A549 (cell line): ENCODE measurements at regions not wholly inside any gene's neighbourhood (a gene's known extent, or its start where the extent isn't known, plus 50 kb on each side); places are given as distances from the start of the nearest gene placed in this dataset.

Source experiments
- ATAC-seq, 2 experiments: fragments of 200-7000 bp in 1 of 2; fragments of >200 bp in 1 of 2; cut with Nextera tagmentation in 1 of 2; cut with Tn5 transposase in 1 of 2; 3 replicates each; pipeline versions ENCODE4 v1.8.0 to v1.9.1; 2018 to 2020; ENCODE audit warnings: mild to moderate bottlenecking in 1 of 2, moderate library complexity in 1 of 2
- CTCF ChIA-PET: fragments of 300-600 bp; sonication (Branson Sonifier 250); formaldehyde crosslinking; extraction: SDS; loops from one replicate; lab custom pipeline; 2021; ENCODE audit warnings: antibody characterized with exemption, inconsistent platforms; lab: Yijun Ruan, JAX
- POLR2A ChIA-PET: fragments of 350-600 bp; formaldehyde crosslinking; extraction: SDS; loops from one replicate; lab custom pipeline; 2021; ENCODE audit warnings: antibody characterized with exemption, inconsistent platforms; lab: Yijun Ruan, JAX
- DNase-seq, 2 experiments: peaks; one replicate each; pipeline versions ENCODE4 v3.0.0 to v3.0.0-alpha.2; 2011 to 2016; ENCODE audit warnings: low read depth in 1 of 2, low spot score in 1 of 2
- FAIRE-seq: peaks from 2 replicates; lab custom pipeline; 2011; peaks lifted over from hg19 to GRCh38; lab: Jason Lieb, UNC
- H3K27ac ChIP-seq, 2 experiments: fragments of >200 bp; sonication (Bioruptor Twin); formaldehyde crosslinking; 3 replicates each; pipeline ENCODE4 v1.5.1; 2016 to 2017
- H3K4me1 ChIP-seq: fragments of >200 bp; sonication (Bioruptor Twin); formaldehyde crosslinking; 3 replicates; pipeline ENCODE4 v1.6.1; 2016
- H3K4me2 ChIP-seq: fragments of >200 bp; sonication (Bioruptor Twin); formaldehyde crosslinking; 3 replicates; pipeline ENCODE4 v1.6.1; 2016
- H3K4me3 ChIP-seq: fragments of >200 bp; sonication (Bioruptor Twin); formaldehyde crosslinking; 3 replicates; pipeline ENCODE4 v1.5.1; 2016
- H3K9me3 ChIP-seq: fragments of >200 bp; sonication (Bioruptor Twin); formaldehyde crosslinking; 3 replicates; pipeline ENCODE4 v1.6.1; 2016
- BHLHE40 ChIP-seq: IDR thresholded peaks from 2 replicates; pipeline ENCODE4 v1.6.1; 2012; ENCODE audit warnings: low read depth, low read length, inconsistent platforms
- CBX8 ChIP-seq: fragments of 200-600 bp; sonication (generic); IDR thresholded peaks from 2 replicates; pipeline ENCODE4 v1.6.1; 2016
- EHMT2 ChIP-seq: fragments of 200-600 bp; sonication (generic); IDR thresholded peaks from 2 replicates; pipeline ENCODE4 v1.6.1; 2016; ENCODE audit warnings: antibody characterized with exemption, low read depth, mild to moderate bottlenecking, moderate library complexity
- ESRRA ChIP-seq: fragments of 150-350 bp; IDR thresholded peaks from 2 replicates; pipeline ENCODE4 v1.6.1; 2014; ENCODE audit warnings: mild to moderate bottlenecking, low read length, borderline replicate concordance
- FOXS1 ChIP-seq: fragments of 250-450 bp; sonication (Bioruptor Pico); IDR thresholded peaks from 2 replicates; pipeline ENCODE4 v1.5.0; 2020; ENCODE audit warnings: mild to moderate bottlenecking, moderate library complexity
- HDAC2 ChIP-seq: fragments of 200-600 bp; sonication (generic); IDR thresholded peaks from 2 replicates; pipeline ENCODE4 v1.6.1; 2016
- JUN ChIP-seq, 2 experiments: fragments of >200 bp; sonication (Bioruptor Twin); formaldehyde crosslinking; IDR thresholded peaks; 2 replicates in 1 of 2; 3 replicates in 1 of 2; pipeline ENCODE4 v1.6.1; 2016 to 2017
- KDM5A ChIP-seq: fragments of 200-600 bp; sonication (generic); IDR thresholded peaks from 2 replicates; pipeline ENCODE4 v1.6.1; 2016; ENCODE audit warnings: antibody characterized with exemption, mild to moderate bottlenecking
- MAFK ChIP-seq: fragments of 450-650 bp; IDR thresholded peaks from 2 replicates; pipeline ENCODE4 v1.6.1; 2014; ENCODE audit not compliant: partially characterized antibody
- MAZ ChIP-seq: fragments of 150-350 bp; IDR thresholded peaks from 2 replicates; pipeline ENCODE4 v1.6.1; 2014; ENCODE audit warnings: antibody characterized with exemption, low read depth, low read length, borderline replicate concordance
- NFE2L2 ChIP-seq: fragments of 150-350 bp; conservative IDR thresholded peaks from 2 replicates; pipeline ENCODE4 v1.6.1; 2014; ENCODE audit warnings: low read length
- NR3C1 ChIP-seq: fragments of >200 bp; sonication (Bioruptor Twin); formaldehyde crosslinking; IDR thresholded peaks from 3 replicates; pipeline ENCODE4 v1.6.1; 2017
- RAD21 ChIP-seq, 2 experiments: fragments of >200 bp in 1 of 2; sonication (Bioruptor Twin) in 1 of 2; formaldehyde crosslinking in 1 of 2; IDR thresholded peaks in 1 of 2; conservative IDR thresholded peaks in 1 of 2; 2 replicates in 1 of 2; 3 replicates in 1 of 2; pipeline ENCODE4 v1.6.1; 2012 to 2018; ENCODE audit warnings: inconsistent platforms in 1 of 2
- RCOR1 ChIP-seq: fragments of 150-350 bp; IDR thresholded peaks from 2 replicates; pipeline ENCODE4 v1.6.1; 2014; ENCODE audit warnings: antibody characterized with exemption, low read length, low read depth
- RNF2 ChIP-seq: fragments of 200-600 bp; sonication (generic); IDR thresholded peaks from 2 replicates; pipeline ENCODE4 v1.6.1; 2016; ENCODE audit warnings: low read depth, mild to moderate bottlenecking, antibody characterized with exemption, moderate library complexity, borderline replicate concordance
- SREBF2 ChIP-seq: fragments of 450-650 bp; IDR thresholded peaks from 2 replicates; pipeline ENCODE4 v1.6.1; 2014; ENCODE audit warnings: mild to moderate bottlenecking, moderate library complexity
- TFCP2L1 ChIP-seq: fragments of 250-450 bp; sonication (Bioruptor Pico); IDR thresholded peaks from 2 replicates; pipeline ENCODE4 v1.5.0; 2021; ENCODE audit warnings: mild to moderate bottlenecking
- TP53 ChIP-seq: fragments of 250-450 bp; sonication (Bioruptor Pico); IDR thresholded peaks from 2 replicates; pipeline ENCODE4 v1.5.0; 2021; ENCODE audit warnings: mild to moderate bottlenecking, moderate library complexity
- ZC3H11A ChIP-seq: fragments of 450-650 bp; IDR thresholded peaks from 2 replicates; pipeline ENCODE4 v1.6.1; 2014; ENCODE audit warnings: antibody characterized with exemption, mild to moderate bottlenecking
- ZNF302 ChIP-seq: fragments of 250-450 bp; sonication (Bioruptor Pico); IDR thresholded peaks from 2 replicates; pipeline ENCODE4 v1.9.0; 2021; ENCODE audit warnings: inconsistent platforms, mild to moderate bottlenecking, moderate library complexity
- WGBS: methylation state at CpG from one replicate; pipeline ENCODE4 v1.1.6; 2017; ENCODE audit errors: missing lambda C conversion rate; 5-methylcytosine and 5-hydroxymethylcytosine counted together
- TF ChIP-seq, protein P1 (sequence below): fragments of 450-650 bp; IDR thresholded peaks from 2 replicates; pipeline ENCODE4 v1.6.1; 2014; ENCODE audit warnings: antibody characterized with exemption
- TF ChIP-seq, protein P2 (sequence below): fragments of >200 bp; sonication (Bioruptor Twin); formaldehyde crosslinking; IDR thresholded peaks from 3 replicates; pipeline ENCODE4 v1.5.1; 2016
- TF ChIP-seq, protein P3 (sequence below): fragments of >200 bp; sonication (Bioruptor Twin); formaldehyde crosslinking; IDR thresholded peaks from 3 replicates; pipeline ENCODE4 v1.6.1; 2016
- TF ChIP-seq, protein P4 (sequence below): IDR thresholded peaks from 2 replicates; pipeline ENCODE4 v1.6.1; 2012; ENCODE audit warnings: low read depth, borderline replicate concordance
- TF ChIP-seq, protein P5 (sequence below): IDR thresholded peaks from 2 replicates; pipeline ENCODE4 v1.6.1; 2012
- TF ChIP-seq, protein P6 (sequence below): fragments of 150-350 bp; IDR thresholded peaks from 2 replicates; pipeline ENCODE4 v1.6.1; 2014; ENCODE audit warnings: low read depth, mild to moderate bottlenecking, low read length

DNA sequence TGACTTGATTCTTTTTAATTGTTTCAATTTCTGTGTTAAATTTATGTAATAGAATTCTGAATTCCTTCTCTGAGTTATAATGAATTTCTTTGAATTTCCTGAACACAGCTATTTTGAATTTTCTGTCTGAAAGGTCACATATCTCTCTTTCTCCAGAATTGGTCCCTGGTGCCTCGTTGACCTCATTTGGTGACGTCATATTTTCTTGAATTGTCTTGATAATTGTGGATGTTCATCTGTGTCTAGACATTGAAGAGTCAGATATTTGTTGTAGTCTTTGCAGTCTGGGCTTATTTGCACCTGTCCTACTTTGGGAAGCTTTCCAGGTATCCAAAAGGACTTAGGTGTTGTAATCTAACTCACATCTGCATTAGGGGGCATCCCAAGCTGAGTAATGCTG is 111.4 kb upstream of the LRRTM4 start:
- no peak for FAIRE-seq
- no peak for DNase-seq
- Histone ChIP-seq H3K27ac (no peak overlapping the region), H3K9me3 (peaks cover 24% of the 10 kb centered on the region; the same call in 2 of the 3 replicates), H3K4me3 (no peak overlapping the region)
- WGBS: 2% methylated on average over 2 of the region's 2 CpGs
- ChIA-PET POLR2A (no interaction called here), CTCF (no interaction called here)
- TF ChIP-seq JUN (IDR thresholded peaks at IDR 0.05) (no peak), MAFK (no peak), ESRRA (no peak), RCOR1 (no peak), KDM5A (no peak), FOXS1 (no peak), CBX8 (no peak), SREBF2 (no peak), BHLHE40 (no peak), EHMT2 (no peak), TP53 (CRISPR knock-in tag) (no peak), RNF2 (no peak), ZC3H11A (no peak), RAD21 (conservative IDR thresholded peaks at IDR 0.05 in 1 of 2, IDR thresholded peaks at IDR 0.05 in 1 of 2) (no peak)
- TF ChIP-seq, protein P1, sequence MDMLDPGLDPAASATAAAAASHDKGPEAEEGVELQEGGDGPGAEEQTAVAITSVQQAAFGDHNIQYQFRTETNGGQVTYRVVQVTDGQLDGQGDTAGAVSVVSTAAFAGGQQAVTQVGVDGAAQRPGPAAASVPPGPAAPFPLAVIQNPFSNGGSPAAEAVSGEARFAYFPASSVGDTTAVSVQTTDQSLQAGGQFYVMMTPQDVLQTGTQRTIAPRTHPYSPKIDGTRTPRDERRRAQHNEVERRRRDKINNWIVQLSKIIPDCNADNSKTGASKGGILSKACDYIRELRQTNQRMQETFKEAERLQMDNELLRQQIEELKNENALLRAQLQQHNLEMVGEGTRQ: no peak
- TF ChIP-seq, protein P2, sequence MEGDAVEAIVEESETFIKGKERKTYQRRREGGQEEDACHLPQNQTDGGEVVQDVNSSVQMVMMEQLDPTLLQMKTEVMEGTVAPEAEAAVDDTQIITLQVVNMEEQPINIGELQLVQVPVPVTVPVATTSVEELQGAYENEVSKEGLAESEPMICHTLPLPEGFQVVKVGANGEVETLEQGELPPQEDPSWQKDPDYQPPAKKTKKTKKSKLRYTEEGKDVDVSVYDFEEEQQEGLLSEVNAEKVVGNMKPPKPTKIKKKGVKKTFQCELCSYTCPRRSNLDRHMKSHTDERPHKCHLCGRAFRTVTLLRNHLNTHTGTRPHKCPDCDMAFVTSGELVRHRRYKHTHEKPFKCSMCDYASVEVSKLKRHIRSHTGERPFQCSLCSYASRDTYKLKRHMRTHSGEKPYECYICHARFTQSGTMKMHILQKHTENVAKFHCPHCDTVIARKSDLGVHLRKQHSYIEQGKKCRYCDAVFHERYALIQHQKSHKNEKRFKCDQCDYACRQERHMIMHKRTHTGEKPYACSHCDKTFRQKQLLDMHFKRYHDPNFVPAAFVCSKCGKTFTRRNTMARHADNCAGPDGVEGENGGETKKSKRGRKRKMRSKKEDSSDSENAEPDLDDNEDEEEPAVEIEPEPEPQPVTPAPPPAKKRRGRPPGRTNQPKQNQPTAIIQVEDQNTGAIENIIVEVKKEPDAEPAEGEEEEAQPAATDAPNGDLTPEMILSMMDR: no peak
- TF ChIP-seq, protein P3, sequence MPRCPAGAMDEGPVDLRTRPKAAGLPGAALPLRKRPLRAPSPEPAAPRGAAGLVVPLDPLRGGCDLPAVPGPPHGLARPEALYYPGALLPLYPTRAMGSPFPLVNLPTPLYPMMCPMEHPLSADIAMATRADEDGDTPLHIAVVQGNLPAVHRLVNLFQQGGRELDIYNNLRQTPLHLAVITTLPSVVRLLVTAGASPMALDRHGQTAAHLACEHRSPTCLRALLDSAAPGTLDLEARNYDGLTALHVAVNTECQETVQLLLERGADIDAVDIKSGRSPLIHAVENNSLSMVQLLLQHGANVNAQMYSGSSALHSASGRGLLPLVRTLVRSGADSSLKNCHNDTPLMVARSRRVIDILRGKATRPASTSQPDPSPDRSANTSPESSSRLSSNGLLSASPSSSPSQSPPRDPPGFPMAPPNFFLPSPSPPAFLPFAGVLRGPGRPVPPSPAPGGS: no peak
- TF ChIP-seq, protein P4, sequence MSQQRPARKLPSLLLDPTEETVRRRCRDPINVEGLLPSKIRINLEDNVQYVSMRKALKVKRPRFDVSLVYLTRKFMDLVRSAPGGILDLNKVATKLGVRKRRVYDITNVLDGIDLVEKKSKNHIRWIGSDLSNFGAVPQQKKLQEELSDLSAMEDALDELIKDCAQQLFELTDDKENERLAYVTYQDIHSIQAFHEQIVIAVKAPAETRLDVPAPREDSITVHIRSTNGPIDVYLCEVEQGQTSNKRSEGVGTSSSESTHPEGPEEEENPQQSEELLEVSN: no peak
- TF ChIP-seq, protein P5, sequence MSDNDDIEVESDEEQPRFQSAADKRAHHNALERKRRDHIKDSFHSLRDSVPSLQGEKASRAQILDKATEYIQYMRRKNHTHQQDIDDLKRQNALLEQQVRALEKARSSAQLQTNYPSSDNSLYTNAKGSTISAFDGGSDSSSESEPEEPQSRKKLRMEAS: no peak
- TF ChIP-seq, protein P6, sequence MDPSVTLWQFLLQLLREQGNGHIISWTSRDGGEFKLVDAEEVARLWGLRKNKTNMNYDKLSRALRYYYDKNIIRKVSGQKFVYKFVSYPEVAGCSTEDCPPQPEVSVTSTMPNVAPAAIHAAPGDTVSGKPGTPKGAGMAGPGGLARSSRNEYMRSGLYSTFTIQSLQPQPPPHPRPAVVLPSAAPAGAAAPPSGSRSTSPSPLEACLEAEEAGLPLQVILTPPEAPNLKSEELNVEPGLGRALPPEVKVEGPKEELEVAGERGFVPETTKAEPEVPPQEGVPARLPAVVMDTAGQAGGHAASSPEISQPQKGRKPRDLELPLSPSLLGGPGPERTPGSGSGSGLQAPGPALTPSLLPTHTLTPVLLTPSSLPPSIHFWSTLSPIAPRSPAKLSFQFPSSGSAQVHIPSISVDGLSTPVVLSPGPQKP: no peak
- TF ChIP-seq, all 56 proteins: peak for 0
- no peak for ATAC-seq
- Histone ChIP-seq H3K4me2 (no peak overlapping the region), H3K4me1 (no peaks in the 10 kb centered on the region)

DNA sequence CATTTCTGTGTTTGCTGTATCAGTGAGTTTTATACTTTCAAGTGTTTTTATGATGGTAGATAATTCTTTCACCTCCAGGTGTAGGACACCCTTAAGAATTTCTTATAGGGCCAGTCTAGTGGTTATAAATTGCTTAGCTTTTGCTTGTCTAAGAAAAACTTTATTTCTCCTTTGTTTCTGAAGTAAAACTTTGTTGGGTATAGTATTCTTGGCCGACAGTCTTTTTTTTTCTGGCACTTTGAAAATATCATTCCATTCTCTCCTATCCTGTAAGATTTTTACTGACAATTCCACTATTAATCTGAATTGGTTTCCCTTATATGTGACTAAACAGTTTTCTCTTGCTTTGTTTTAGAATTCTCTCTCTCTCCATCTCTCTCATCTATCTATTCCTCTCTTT is 118.7 kb upstream of the LRRTM4 start:
- ChIA-PET CTCF (no interaction called here), POLR2A (no interaction called here)
- H3K4me2 ChIP-seq: no peak overlapping the region
- FAIRE-seq (no peak), DNase-seq (no peak), ATAC-seq (no peak)
- H3K4me3 ChIP-seq: no peak overlapping the region
- no peak for TF ChIP-seq NR3C1
- TF ChIP-seq NFE2L2: no peak
- TF ChIP-seq TFCP2L1 (CRISPR knock-in tag): no peak
- TF ChIP-seq FOXS1: no peak
- no peak for TF ChIP-seq TP53 (CRISPR knock-in tag)
- TF ChIP-seq ZNF302: no peak
- no peak for TF ChIP-seq MAZ
- no peak for TF ChIP-seq HDAC2
- H3K4me1 ChIP-seq: no peaks in the 10 kb centered on the region
- WGBS: 0% methylated on average over 1 of the region's 1 CpG
- no peak overlapping the region for H3K27ac ChIP-seq
- peaks cover 34% of the 10 kb centered on the region; the same call in 2 of the 3 replicates for H3K9me3 ChIP-seq
